Transverse colon (tissue), 4 donors: ENCODE measurements at regions not wholly inside any gene's neighbourhood (a gene's known extent, or its start where the extent isn't known, plus 50 kb on each side); places are given as distances from the start of the nearest gene placed in this dataset.

Experiments used
- CTCF ChIP-seq, 5 experiments: fragments of 200-600 bp in 3 of 5; fragments of 450-650 bp in 2 of 5; sonication (generic) in 3 of 5; IDR thresholded peaks; 1 replicate in 2 of 5; 2 replicates in 3 of 5; pipeline ENCODE4 v1.5.1; 2016 to 2017; ENCODE audit warnings: antibody characterized with exemption in 5 of 5, inconsistent platforms in 3 of 5, mild to moderate bottlenecking in 2 of 5, moderate library complexity in 1 of 5
- EP300 ChIP-seq: sonication (generic); formaldehyde crosslinking; IDR thresholded peaks from one replicate; pipeline ENCODE4 v1.6.1; 2017; ENCODE audit warnings: antibody characterized with exemption, low read depth
- POLR2A ChIP-seq: fragments of 450-650 bp; IDR thresholded peaks from one replicate; pipeline ENCODE4 v1.6.1; 2016; ENCODE audit warnings: antibody characterized with exemption, mild to moderate bottlenecking, moderate library complexity
- POLR2AphosphoS5 ChIP-seq, 3 donors: sonication (generic); formaldehyde crosslinking; IDR thresholded peaks; one replicate each; pipeline ENCODE4 v1.6.1; 2016; ENCODE audit warnings: antibody characterized with exemption in 3 of 3

- TF ChIP-seq POLR2A (no peak), CTCF (IDR thresholded peaks at IDR 0.05) (no peak), EP300 (no peak), POLR2AphosphoS5 (IDR thresholded peaks at IDR 0.05) (no peak)
Observed at GRCh38 chr1:187960125-187960638, 1131.4 kb downstream of the PLA2G4A start.
